Aorta (tissue), 5 donors: ENCODE measurements at regions not wholly inside any gene's neighbourhood (a gene's known extent, or its start where the extent isn't known, plus 50 kb on each side); places are given as distances from the start of the nearest gene placed in this dataset.

Experiments
- ATAC-seq: fragments of 200-7000 bp; cut with Tn5 transposase; one replicate; pipeline ENCODE4 v1.9.1; 2022; ENCODE audit warnings: moderate library complexity; ENCODE audit not compliant: low FRiP score
- DNase-seq, 2 donors: peaks; one replicate each; pipeline ENCODE4 v3.0.0-alpha.2; 2020
- H3K27ac ChIP-seq, 2 donors: one replicate each; pipeline ENCODE4 v1.5.1; 2013; ENCODE audit warnings: low read length in 2 of 2, mild to moderate bottlenecking in 2 of 2, moderate library complexity in 2 of 2, control low read depth in 1 of 2, inconsistent platforms in 1 of 2, low read depth in 1 of 2
- H3K27me3 ChIP-seq, 2 donors: one replicate each; pipeline ENCODE4 v1.6.1; 2013; ENCODE audit warnings: control low read depth in 1 of 2, low read length in 1 of 2, mild to moderate bottlenecking in 1 of 2, moderate library complexity in 1 of 2; ENCODE audit not compliant: insufficient read depth in 2 of 2, control insufficient read depth in 1 of 2
- H3K36me3 ChIP-seq, 2 donors: one replicate each; pipeline ENCODE4 v1.6.1; 2013; ENCODE audit warnings: control low read depth in 1 of 2, low read length in 1 of 2, mild to moderate bottlenecking in 1 of 2; ENCODE audit not compliant: insufficient read depth in 2 of 2, control insufficient read depth in 1 of 2
- H3K4me1 ChIP-seq, 2 donors: one replicate each; pipeline ENCODE4 v1.6.1; 2013; ENCODE audit warnings: low read length in 2 of 2, control low read depth in 1 of 2, mild to moderate bottlenecking in 1 of 2, moderate library complexity in 1 of 2; ENCODE audit not compliant: insufficient read depth in 2 of 2, control insufficient read depth in 1 of 2
- H3K4me3 ChIP-seq, 2 donors: one replicate each; pipeline ENCODE4 v1.5.1; 2013; ENCODE audit warnings: low read length in 2 of 2, control low read depth in 1 of 2, mild to moderate bottlenecking in 1 of 2
- H3K9me3 ChIP-seq: one replicate; pipeline ENCODE4 v1.6.1; 2013; ENCODE audit warnings: mild to moderate bottlenecking, low read length; ENCODE audit not compliant: control insufficient read depth
- WGBS, 2 donors: extraction: QIAGEN DNeasy Blood & Tissue Kit; methylation state at CpG; one replicate each; pipeline ENCODE4 v1.1.7; 2013; 5-methylcytosine and 5-hydroxymethylcytosine counted together
- intact Hi-C, 2 donors: fragments of 100-400 bp; cut with DNase I; formaldehyde crosslinking; loops; one replicate each; pipeline versions ENCODE4 v1.14.2 to v1.15.0; 2022
- donor health status: healthy with polysubstance abuse.
- donor health status: Bipolar disorder and iron deficiency.
- donor health status: DM: no; HTN: no; CAD: no.
- donor health status: DM: no; HTN: no; CAD: no.
- donor health status: DM: yes; HTN: yes; CAD: no.

DNA sequence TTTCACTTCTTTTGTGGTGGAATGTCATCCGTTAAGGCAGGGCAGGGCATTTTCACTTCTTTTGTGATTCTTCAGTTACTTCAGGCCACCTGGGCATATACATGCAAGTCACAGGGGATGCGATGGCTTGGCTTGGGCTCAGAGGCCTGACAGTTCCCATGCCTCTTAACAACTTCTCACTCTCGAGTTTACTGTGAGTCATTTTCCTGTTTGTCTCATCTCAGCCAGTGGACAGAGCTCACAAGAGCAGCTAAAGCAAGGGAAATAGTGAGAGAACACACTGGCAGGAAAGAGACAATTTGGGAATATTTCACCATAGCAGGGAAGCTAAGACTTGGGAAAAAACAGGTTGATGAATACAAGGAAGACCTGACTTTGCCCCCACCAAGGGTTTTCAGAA is 1275.7 kb downstream of the NLGN4Y start:
- 43% methylated on average over 3 of the region's 3 CpGs; no CpG with 5 or more reads in 1 of the 2 donors for WGBS, 2 donors
- intact Hi-C loops, result no loop called here

DNA sequence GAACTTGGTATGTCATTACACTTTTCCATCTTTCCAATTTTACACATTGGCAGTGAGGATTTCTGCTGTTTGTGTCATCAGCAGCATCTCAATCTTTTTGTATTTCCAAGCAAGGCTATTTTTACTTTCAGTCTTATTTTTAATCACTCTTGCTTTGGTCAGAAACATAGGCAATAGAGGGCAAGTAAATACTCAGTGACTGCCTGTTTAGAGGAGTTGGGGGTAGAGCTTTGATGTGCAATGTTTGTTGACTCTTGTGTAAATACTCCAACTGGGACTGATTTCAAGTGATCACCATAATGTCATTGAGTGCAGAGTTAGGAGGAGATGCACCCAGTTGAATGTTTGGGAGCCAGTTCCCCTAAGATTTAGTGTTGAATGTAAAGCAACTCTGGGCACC is 1281.7 kb downstream of the NLGN4Y start:
- no peak for DNase-seq
- intact Hi-C loops, result no loop called here
- Histone ChIP-seq H3K4me3 (no peak overlapping the region), H3K27ac (no peak overlapping the region), H3K4me1 (no peaks in the 10 kb centered on the region), H3K9me3 (no peaks in the 10 kb centered on the region), H3K36me3 (no peaks in the 10 kb centered on the region), H3K27me3 (no peaks in the 10 kb centered on the region)
- no peak for ATAC-seq

More for the DNA sequence above, 1275.7 kb downstream of the NLGN4Y start:
- DNase-seq (no peak), ATAC-seq (no peak)
- no peaks in the 10 kb centered on the region for H3K27me3 ChIP-seq
- no peak overlapping the region for H3K4me3 ChIP-seq
- no peaks in the 10 kb centered on the region for H3K4me1 ChIP-seq
- no peaks in the 10 kb centered on the region for H3K36me3 ChIP-seq
- H3K9me3 ChIP-seq, result no peaks in the 10 kb centered on the region
- no peak overlapping the region for H3K27ac ChIP-seq

DNA sequence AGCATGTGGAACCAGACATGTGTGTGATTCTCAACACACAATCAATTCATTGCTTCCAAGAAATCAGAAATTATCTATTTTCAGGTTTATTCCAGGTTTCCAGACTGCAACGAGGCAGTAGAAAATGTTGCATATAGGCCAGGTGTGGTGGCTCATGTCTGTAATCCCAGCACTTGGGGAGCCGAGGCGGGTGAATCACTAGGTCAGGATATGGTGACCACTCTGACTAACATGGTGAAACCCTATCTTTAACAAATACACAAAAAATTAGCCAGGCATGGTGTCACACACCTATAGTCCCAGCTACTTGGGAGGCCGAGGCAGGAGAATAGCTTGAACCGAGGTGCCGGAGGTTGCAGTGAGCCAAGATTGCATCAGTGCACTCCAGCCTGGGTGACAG is 1289.9 kb downstream of the NLGN4Y start:
- H3K36me3 ChIP-seq, result no peaks in the 10 kb centered on the region
- no peak overlapping the region for H3K27ac ChIP-seq
- no peaks in the 10 kb centered on the region for H3K27me3 ChIP-seq
- no peak for ATAC-seq
- H3K4me3 ChIP-seq, result no peak overlapping the region
- no peaks in the 10 kb centered on the region for H3K9me3 ChIP-seq
- intact Hi-C loops, result no loop called here
- WGBS, 2 donors, result 86% methylated on average over 6 of the region's 6 CpGs; no CpG with 5 or more reads in 1 of the 2 donors
- no peak for DNase-seq
- H3K4me1 ChIP-seq, result no peaks in the 10 kb centered on the region
